ENCODE measurements at regions not wholly inside any gene's neighbourhood (a gene's known extent, or its start where the extent isn't known, plus 50 kb on each side); places are given as distances from the start of the nearest gene placed in this dataset.

DNA sequence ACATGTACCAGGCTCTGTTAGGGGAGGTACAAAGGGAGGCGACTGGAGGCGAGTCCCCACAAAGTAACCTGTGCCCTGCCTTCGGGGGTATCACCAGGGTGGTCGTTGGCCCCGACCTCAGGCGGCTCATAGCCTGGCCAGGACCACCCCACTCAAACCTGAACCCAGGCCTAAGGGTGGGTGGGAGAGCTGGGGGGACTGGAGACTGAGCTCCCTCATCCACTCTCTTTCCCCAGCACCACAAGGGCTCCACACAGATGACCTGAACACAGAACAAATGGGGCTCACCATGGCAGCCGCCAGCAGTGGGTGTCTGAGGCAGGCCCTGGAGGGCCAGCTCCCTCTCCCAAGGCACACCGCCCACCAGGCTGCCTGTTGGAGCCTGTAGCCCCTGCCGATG, 120.6 kb upstream of the TNRC6C start:
- H2AFZ ChIP-seq (ENCODE audit: low read length) = no peak overlapping the region

GRCh38 chr17:77838748-77839697, 119.5 kb upstream of the TNRC6C start:
- Histone ChIP-seq H3K27me3 (ENCODE audit: low read length) (peaks cover 5% of the 10 kb centered on the region; the same call in 1 of the 2 replicates), H3K9me2 (replicated peaks; ENCODE audit: low read length) (no peaks in the 10 kb centered on the region), H2AFZ (ENCODE audit: low read length) (no peak overlapping the region), H3K27ac (ENCODE audit: low read length) (no peak overlapping the region), H3K79me2 (ENCODE audit: low read length) (no peaks in the 10 kb centered on the region), H3K4me1 (ENCODE audit: insufficient read depth, low read length) (peaks cover 32% of the 10 kb centered on the region), H3K4me3 (ENCODE audit: low read length) (no peak overlapping the region), H3K4me2 (ENCODE audit: low read length) (no peak overlapping the region), H3K36me3 (ENCODE audit: low read depth, low read length) (no peaks in the 10 kb centered on the region), H3K9me3 (ENCODE audit: low read length) (peaks cover 13% of the 10 kb centered on the region; the same call in 1 of the 2 replicates), H3F3A (ENCODE audit: low read length, unreplicated experiment) (no peaks in the 10 kb centered on the region), H3K9ac (ENCODE audit: low read length) (no peak overlapping the region), H4K20me1 (ENCODE audit: low read length) (no peaks in the 10 kb centered on the region)
- CTCF ChIA-PET = no interaction called here
- DNase-seq = no peak
- BruUV-seq (replicated peaks) = no TSS peak
- POLR2A ChIA-PET (ENCODE audit: unreplicated experiment) = no interaction called here
- no peak for ATAC-seq
- intact Hi-C loops (cut with micrococcal nuclease) = no loop called here
- TF ChIP-seq CTCF (conservative IDR thresholded peaks at IDR 0.05; ENCODE audit: low read depth, low read length) (no peak), EZH2 (IDR thresholded peaks at IDR 0.05; ENCODE audit: low read length, unreplicated experiment) (no peak), EZH2phosphoT487 (IDR thresholded peaks at IDR 0.05; ENCODE audit: borderline replicate concordance, low read length) (no peak)

More for the DNA sequence above, 120.6 kb upstream of the TNRC6C start:
- CTCF ChIA-PET = no interaction called here
- H3F3A ChIP-seq (ENCODE audit: low read length, unreplicated experiment) = no peaks in the 10 kb centered on the region
- H3K9ac ChIP-seq (ENCODE audit: low read length) = no peak overlapping the region
- no peaks in the 10 kb centered on the region for H4K20me1 ChIP-seq (ENCODE audit: low read length)
- H3K27me3 ChIP-seq (ENCODE audit: low read length) = peaks cover 5% of the 10 kb centered on the region; the same call in 1 of the 2 replicates
- peaks cover 24% of the 10 kb centered on the region for H3K4me1 ChIP-seq (ENCODE audit: insufficient read depth, low read length)
- no peaks in the 10 kb centered on the region for H3K9me2 ChIP-seq (replicated peaks; ENCODE audit: low read length)
- H3K4me2 ChIP-seq (ENCODE audit: low read length) = no peak overlapping the region
- H3K9me3 ChIP-seq (ENCODE audit: low read length) = peaks cover 13% of the 10 kb centered on the region; the same call in 1 of the 2 replicates
- POLR2A ChIA-PET (ENCODE audit: unreplicated experiment) = no interaction called here
- no peaks in the 10 kb centered on the region for H3K36me3 ChIP-seq (ENCODE audit: low read depth, low read length)
- ATAC-seq (no peak), DNase-seq (no peak)
- H3K27ac ChIP-seq (ENCODE audit: low read length) = no peak overlapping the region
- H3K79me2 ChIP-seq (ENCODE audit: low read length) = no peaks in the 10 kb centered on the region
- intact Hi-C loops (cut with micrococcal nuclease) = no loop called here
- no peak overlapping the region for H3K4me3 ChIP-seq (ENCODE audit: low read length)
- TF ChIP-seq EZH2 (IDR thresholded peaks at IDR 0.05; ENCODE audit: low read length, unreplicated experiment) (no peak), CTCF (conservative IDR thresholded peaks at IDR 0.05; ENCODE audit: low read depth, low read length) (no peak), EZH2phosphoT487 (IDR thresholded peaks at IDR 0.05; ENCODE audit: borderline replicate concordance, low read length) (no peak)
- BruUV-seq (replicated peaks) = no TSS peak

Measured in PC-3 (cell line).